WTC11 (cell line): ENCODE measurements at regions not wholly inside any gene's neighbourhood (a gene's known extent, or its start where the extent isn't known, plus 50 kb on each side); places are given as distances from the start of the nearest gene placed in this dataset.

Experiments
- ATAC-seq: fragments of 200-7000 bp; cut with Tn5 transposase; 2 replicates; pipeline ENCODE4 v1.10.0; 2021; ENCODE audit warnings: mild to moderate bottlenecking, moderate library complexity
- CTCF ChIA-PET: fragments of 300-600 bp; sonication (Branson Sonifier 250); formaldehyde crosslinking; loops from one replicate; lab custom pipeline; 2021; ENCODE audit warnings: antibody characterized with exemption; lab: Charles Lee
- POLR2A ChIA-PET: fragments of 350-600 bp; sonication (Branson Sonifier 250); formaldehyde crosslinking; loops from one replicate; lab custom pipeline; 2021; ENCODE audit warnings: antibody characterized with exemption; lab: Charles Lee
- DNase-seq: peaks from one replicate; pipeline ENCODE4 v3.0.0; 2021; ENCODE audit warnings: low spot score
- H3K27ac Mint-ChIP-seq: 2 replicates; pipeline ENCODE4 v1.8.0; 2021; ENCODE audit warnings: mixed read lengths
- H3K27me3 Mint-ChIP-seq: 2 replicates; pipeline ENCODE4 v1.8.0; 2021; ENCODE audit warnings: low read depth, mild to moderate bottlenecking, moderate library complexity, mixed read lengths
- H3K36me3 Mint-ChIP-seq: 2 replicates; pipeline ENCODE4 v1.8.0; 2021; ENCODE audit warnings: mixed read lengths
- H3K4me1 Mint-ChIP-seq: 2 replicates; pipeline ENCODE4 v1.8.0; 2022; ENCODE audit warnings: mixed read lengths
- H3K4me3 Mint-ChIP-seq: 2 replicates; pipeline ENCODE4 v1.8.0; 2021; ENCODE audit warnings: mild to moderate bottlenecking, moderate library complexity, mixed read lengths
- H3K9me3 Mint-ChIP-seq: 2 replicates; pipeline ENCODE4 v1.8.0; 2021; ENCODE audit warnings: mixed read lengths
- ATF1 ChIP-seq: sonication (generic); formaldehyde crosslinking; IDR thresholded peaks from 2 replicates; pipeline ENCODE4 v1.8.1; 2023; ENCODE audit warnings: mild to moderate bottlenecking, moderate library complexity, missing genetic modification reagents
- ELF4 ChIP-seq: sonication (generic); formaldehyde crosslinking; IDR thresholded peaks from 2 replicates; pipeline ENCODE4 v1.8.1; 2022; ENCODE audit warnings: low read depth, mild to moderate bottlenecking, moderate library complexity, missing genetic modification reagents
- EMX1 ChIP-seq: fragments of 250-450 bp; sonication (Bioruptor Pico); IDR thresholded peaks from 2 replicates; pipeline ENCODE4 v1.8.0; 2021; ENCODE audit warnings: mild to moderate bottlenecking
- FOXJ3 ChIP-seq: sonication (generic); formaldehyde crosslinking; IDR thresholded peaks from 2 replicates; pipeline ENCODE4 v1.9.0; 2021; ENCODE audit warnings: missing genetic modification reagents, mild to moderate bottlenecking, borderline replicate concordance
- GRHL2 ChIP-seq: fragments of 250-450 bp; sonication (Bioruptor Pico); IDR thresholded peaks from 2 replicates; pipeline ENCODE4 v1.8.0; 2022; ENCODE audit warnings: mild to moderate bottlenecking, moderate library complexity; ENCODE audit not compliant: insufficient replicate concordance, severe bottlenecking
- JAZF1 ChIP-seq: fragments of 250-450 bp; sonication (Bioruptor Pico); IDR thresholded peaks from 2 replicates; pipeline ENCODE4 v1.9.0; 2021; ENCODE audit warnings: moderate library complexity, mild to moderate bottlenecking, inconsistent platforms
- RORB ChIP-seq: fragments of 250-450 bp; sonication (Bioruptor Pico); IDR thresholded peaks from 2 replicates; pipeline ENCODE4 v1.9.0; 2021; ENCODE audit warnings: mild to moderate bottlenecking
- SMAD3 ChIP-seq: sonication (generic); formaldehyde crosslinking; IDR thresholded peaks from 2 replicates; pipeline ENCODE4 v1.8.0; 2022; ENCODE audit warnings: missing genetic modification reagents, mild to moderate bottlenecking, borderline replicate concordance
- SOX15 ChIP-seq: fragments of 250-450 bp; sonication (Bioruptor Pico); IDR thresholded peaks from 2 replicates; pipeline ENCODE4 v1.9.0; 2021; ENCODE audit warnings: mild to moderate bottlenecking
- TEAD1 ChIP-seq: sonication (generic); formaldehyde crosslinking; IDR thresholded peaks from 2 replicates; pipeline ENCODE4 v1.8.0; 2022; ENCODE audit warnings: mild to moderate bottlenecking, missing genetic modification reagents
- TP53 ChIP-seq: sonication (generic); formaldehyde crosslinking; IDR thresholded peaks from 2 replicates; pipeline ENCODE4 v1.8.1; 2023; ENCODE audit warnings: mild to moderate bottlenecking, missing genetic modification reagents
- ZNF121 ChIP-seq: sonication (generic); formaldehyde crosslinking; IDR thresholded peaks from 2 replicates; pipeline ENCODE4 v1.8.0; 2023; ENCODE audit warnings: missing genetic modification reagents
- ZNF232 ChIP-seq: sonication (generic); formaldehyde crosslinking; IDR thresholded peaks from 2 replicates; pipeline ENCODE4 v1.8.0; 2022; ENCODE audit warnings: mild to moderate bottlenecking, missing genetic modification reagents
- ZNF317 ChIP-seq: sonication (generic); formaldehyde crosslinking; IDR thresholded peaks from 2 replicates; pipeline ENCODE4 v1.8.1; 2023; ENCODE audit warnings: low read depth, mild to moderate bottlenecking, moderate library complexity, missing genetic modification reagents, borderline replicate concordance
- TF ChIP-seq, protein P1 (sequence below): fragments of 250-450 bp; sonication (Bioruptor Pico); IDR thresholded peaks from 2 replicates; pipeline ENCODE4 v1.9.0; 2021; ENCODE audit warnings: moderate library complexity, mild to moderate bottlenecking, inconsistent platforms, borderline replicate concordance
- TF ChIP-seq, protein P2 (sequence below): fragments of 250-450 bp; sonication (Bioruptor Pico); IDR thresholded peaks from 2 replicates; pipeline ENCODE4 v1.9.0; 2021; ENCODE audit warnings: mild to moderate bottlenecking
- TF ChIP-seq, protein P3 (sequence below): sonication (generic); formaldehyde crosslinking; IDR thresholded peaks from 2 replicates; pipeline ENCODE4 v1.8.0; 2022; ENCODE audit warnings: mild to moderate bottlenecking, missing genetic modification reagents
- TF ChIP-seq, protein P4 (sequence below): sonication (generic); formaldehyde crosslinking; IDR thresholded peaks from 2 replicates; pipeline ENCODE4 v1.8.0; 2023; ENCODE audit warnings: missing genetic modification reagents, mild to moderate bottlenecking, borderline replicate concordance
- TF ChIP-seq, protein P5 (sequence below): sonication (generic); formaldehyde crosslinking; IDR thresholded peaks from 2 replicates; pipeline ENCODE4 v1.8.0; 2023; ENCODE audit warnings: missing genetic modification reagents

DNA sequence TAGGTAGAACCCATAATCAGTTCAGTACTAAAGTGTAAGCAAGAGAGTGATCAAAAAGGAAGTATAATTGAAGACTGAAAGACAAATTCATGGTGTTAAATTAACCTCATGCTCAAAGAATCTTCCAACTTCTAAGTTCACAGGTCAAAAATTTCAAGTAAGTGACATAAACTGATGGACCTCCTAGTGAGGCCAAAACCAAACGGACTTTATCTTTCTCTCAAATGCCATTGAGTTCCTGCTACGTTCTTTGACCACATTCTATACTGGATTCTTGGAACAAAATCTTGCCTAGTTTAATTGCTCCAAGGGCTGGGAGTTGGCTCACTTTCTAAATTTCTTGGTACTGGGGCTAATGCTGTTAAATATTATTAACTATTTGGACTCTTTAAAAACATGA is 794.9 kb downstream of the TLE4 start (continued):
- TF ChIP-seq EMX1 = no peak
- TF ChIP-seq, all 79 proteins: peak for 0

GRCh38 chr9:80359941-80360881 is 788.4 kb downstream of the TLE4 start:
- ChIA-PET POLR2A (no interaction called here), CTCF (no interaction called here)
- DNase-seq = no peak
- ATAC-seq = no peak
- Mint-ChIP-seq H3K36me3 (peaks cover 6% of the 10 kb centered on the region), H3K27me3 (no peaks in the 10 kb centered on the region), H3K4me1 (no peaks in the 10 kb centered on the region), H3K9me3 (peaks cover 37% of the 10 kb centered on the region), H3K27ac (no peak overlapping the region), H3K4me3 (no peak overlapping the region)
- TF ChIP-seq RORB (CRISPR knock-in tag) (no peak), ATF1 (CRISPR knock-in tag) (no peak), FOXJ3 (CRISPR knock-in tag) (no peak), ZNF317 (CRISPR knock-in tag) (no peak), TEAD1 (CRISPR knock-in tag) (no peak), SOX15 (CRISPR knock-in tag) (no peak), ZNF121 (CRISPR knock-in tag) (no peak), ZNF232 (CRISPR knock-in tag) (no peak), TP53 (CRISPR knock-in tag) (no peak), SMAD3 (CRISPR knock-in tag) (no peak), JAZF1 (no peak), GRHL2 (no peak), ELF4 (CRISPR knock-in tag) (no peak)
- TF ChIP-seq, protein P1, sequence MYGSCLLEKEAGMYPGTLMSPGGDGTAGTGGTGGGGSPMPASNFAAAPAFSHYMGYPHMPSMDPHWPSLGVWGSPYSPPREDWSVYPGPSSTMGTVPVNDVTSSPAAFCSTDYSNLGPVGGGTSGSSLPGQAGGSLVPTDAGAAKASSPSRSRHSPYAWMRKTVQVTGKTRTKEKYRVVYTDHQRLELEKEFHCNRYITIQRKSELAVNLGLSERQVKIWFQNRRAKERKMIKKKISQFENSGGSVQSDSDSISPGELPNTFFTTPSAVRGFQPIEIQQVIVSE = no peak
- TF ChIP-seq, protein P2, sequence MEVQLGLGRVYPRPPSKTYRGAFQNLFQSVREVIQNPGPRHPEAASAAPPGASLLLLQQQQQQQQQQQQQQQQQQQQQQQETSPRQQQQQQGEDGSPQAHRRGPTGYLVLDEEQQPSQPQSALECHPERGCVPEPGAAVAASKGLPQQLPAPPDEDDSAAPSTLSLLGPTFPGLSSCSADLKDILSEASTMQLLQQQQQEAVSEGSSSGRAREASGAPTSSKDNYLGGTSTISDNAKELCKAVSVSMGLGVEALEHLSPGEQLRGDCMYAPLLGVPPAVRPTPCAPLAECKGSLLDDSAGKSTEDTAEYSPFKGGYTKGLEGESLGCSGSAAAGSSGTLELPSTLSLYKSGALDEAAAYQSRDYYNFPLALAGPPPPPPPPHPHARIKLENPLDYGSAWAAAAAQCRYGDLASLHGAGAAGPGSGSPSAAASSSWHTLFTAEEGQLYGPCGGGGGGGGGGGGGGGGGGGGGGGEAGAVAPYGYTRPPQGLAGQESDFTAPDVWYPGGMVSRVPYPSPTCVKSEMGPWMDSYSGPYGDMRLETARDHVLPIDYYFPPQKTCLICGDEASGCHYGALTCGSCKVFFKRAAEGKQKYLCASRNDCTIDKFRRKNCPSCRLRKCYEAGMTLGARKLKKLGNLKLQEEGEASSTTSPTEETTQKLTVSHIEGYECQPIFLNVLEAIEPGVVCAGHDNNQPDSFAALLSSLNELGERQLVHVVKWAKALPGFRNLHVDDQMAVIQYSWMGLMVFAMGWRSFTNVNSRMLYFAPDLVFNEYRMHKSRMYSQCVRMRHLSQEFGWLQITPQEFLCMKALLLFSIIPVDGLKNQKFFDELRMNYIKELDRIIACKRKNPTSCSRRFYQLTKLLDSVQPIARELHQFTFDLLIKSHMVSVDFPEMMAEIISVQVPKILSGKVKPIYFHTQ (CRISPR knock-in tag) = no peak
- TF ChIP-seq, protein P3, sequence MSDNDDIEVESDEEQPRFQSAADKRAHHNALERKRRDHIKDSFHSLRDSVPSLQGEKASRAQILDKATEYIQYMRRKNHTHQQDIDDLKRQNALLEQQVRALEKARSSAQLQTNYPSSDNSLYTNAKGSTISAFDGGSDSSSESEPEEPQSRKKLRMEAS (CRISPR knock-in tag) = no peak
- TF ChIP-seq, protein P4, sequence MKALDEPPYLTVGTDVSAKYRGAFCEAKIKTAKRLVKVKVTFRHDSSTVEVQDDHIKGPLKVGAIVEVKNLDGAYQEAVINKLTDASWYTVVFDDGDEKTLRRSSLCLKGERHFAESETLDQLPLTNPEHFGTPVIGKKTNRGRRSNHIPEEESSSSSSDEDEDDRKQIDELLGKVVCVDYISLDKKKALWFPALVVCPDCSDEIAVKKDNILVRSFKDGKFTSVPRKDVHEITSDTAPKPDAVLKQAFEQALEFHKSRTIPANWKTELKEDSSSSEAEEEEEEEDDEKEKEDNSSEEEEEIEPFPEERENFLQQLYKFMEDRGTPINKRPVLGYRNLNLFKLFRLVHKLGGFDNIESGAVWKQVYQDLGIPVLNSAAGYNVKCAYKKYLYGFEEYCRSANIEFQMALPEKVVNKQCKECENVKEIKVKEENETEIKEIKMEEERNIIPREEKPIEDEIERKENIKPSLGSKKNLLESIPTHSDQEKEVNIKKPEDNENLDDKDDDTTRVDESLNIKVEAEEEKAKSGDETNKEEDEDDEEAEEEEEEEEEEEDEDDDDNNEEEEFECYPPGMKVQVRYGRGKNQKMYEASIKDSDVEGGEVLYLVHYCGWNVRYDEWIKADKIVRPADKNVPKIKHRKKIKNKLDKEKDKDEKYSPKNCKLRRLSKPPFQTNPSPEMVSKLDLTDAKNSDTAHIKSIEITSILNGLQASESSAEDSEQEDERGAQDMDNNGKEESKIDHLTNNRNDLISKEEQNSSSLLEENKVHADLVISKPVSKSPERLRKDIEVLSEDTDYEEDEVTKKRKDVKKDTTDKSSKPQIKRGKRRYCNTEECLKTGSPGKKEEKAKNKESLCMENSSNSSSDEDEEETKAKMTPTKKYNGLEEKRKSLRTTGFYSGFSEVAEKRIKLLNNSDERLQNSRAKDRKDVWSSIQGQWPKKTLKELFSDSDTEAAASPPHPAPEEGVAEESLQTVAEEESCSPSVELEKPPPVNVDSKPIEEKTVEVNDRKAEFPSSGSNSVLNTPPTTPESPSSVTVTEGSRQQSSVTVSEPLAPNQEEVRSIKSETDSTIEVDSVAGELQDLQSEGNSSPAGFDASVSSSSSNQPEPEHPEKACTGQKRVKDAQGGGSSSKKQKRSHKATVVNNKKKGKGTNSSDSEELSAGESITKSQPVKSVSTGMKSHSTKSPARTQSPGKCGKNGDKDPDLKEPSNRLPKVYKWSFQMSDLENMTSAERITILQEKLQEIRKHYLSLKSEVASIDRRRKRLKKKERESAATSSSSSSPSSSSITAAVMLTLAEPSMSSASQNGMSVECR (CRISPR knock-in tag) = no peak
- TF ChIP-seq, protein P5, sequence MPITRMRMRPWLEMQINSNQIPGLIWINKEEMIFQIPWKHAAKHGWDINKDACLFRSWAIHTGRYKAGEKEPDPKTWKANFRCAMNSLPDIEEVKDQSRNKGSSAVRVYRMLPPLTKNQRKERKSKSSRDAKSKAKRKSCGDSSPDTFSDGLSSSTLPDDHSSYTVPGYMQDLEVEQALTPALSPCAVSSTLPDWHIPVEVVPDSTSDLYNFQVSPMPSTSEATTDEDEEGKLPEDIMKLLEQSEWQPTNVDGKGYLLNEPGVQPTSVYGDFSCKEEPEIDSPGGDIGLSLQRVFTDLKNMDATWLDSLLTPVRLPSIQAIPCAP (CRISPR knock-in tag) = no peak
